Trophoblast cell (in vitro differentiated cells and primary cell): ENCODE measurements at regions not wholly inside any gene's neighbourhood (a gene's known extent, or its start where the extent isn't known, plus 50 kb on each side); places are given as distances from the start of the nearest gene placed in this dataset.

Source experiments
- DNase-seq, 2 donors: peaks; one replicate each; pipeline ENCODE4 v3.0.0-alpha.2; 2016
- H2AFZ ChIP-seq: 2 replicates; pipeline ENCODE4 v1.6.1; 2013; ENCODE audit warnings: low read length, moderate library complexity, mild to moderate bottlenecking; ENCODE audit not compliant: insufficient read depth, poor library complexity
- H2AK5ac ChIP-seq: 2 replicates; pipeline ENCODE4 v1.6.1; 2013; ENCODE audit warnings: mild to moderate bottlenecking, low read length
- H2BK120ac ChIP-seq: 2 replicates; pipeline ENCODE4 v1.6.1; 2013; ENCODE audit warnings: low read length, mild to moderate bottlenecking, moderate library complexity; ENCODE audit not compliant: insufficient read depth, poor library complexity
- H2BK12ac ChIP-seq: 2 replicates; pipeline ENCODE4 v1.6.1; 2013; ENCODE audit warnings: mild to moderate bottlenecking, low read length, moderate library complexity
- H2BK5ac ChIP-seq: 2 replicates; pipeline ENCODE4 v1.6.1; 2013; ENCODE audit warnings: low read length, low read depth, moderate library complexity, mild to moderate bottlenecking; ENCODE audit not compliant: poor library complexity
- H3K14ac ChIP-seq: 2 replicates; pipeline ENCODE4 v1.6.1; 2013; ENCODE audit warnings: mild to moderate bottlenecking, low read length
- H3K18ac ChIP-seq: 2 replicates; pipeline ENCODE4 v1.6.1; 2013; ENCODE audit warnings: mild to moderate bottlenecking, low read length
- H3K23ac ChIP-seq: 2 replicates; pipeline ENCODE4 v1.6.1; 2013; ENCODE audit warnings: low read length
- H3K27ac ChIP-seq: 2 replicates; pipeline ENCODE4 v1.5.1; 2013; ENCODE audit warnings: low read depth, mild to moderate bottlenecking, inconsistent platforms, low read length, moderate library complexity
- H3K27me3 ChIP-seq: 2 replicates; pipeline ENCODE4 v1.6.1; 2013; ENCODE audit warnings: inconsistent platforms, mild to moderate bottlenecking, low read length, moderate library complexity; ENCODE audit not compliant: insufficient read depth
- H3K36me3 ChIP-seq, 2 experiments: 1 replicate in 1 of 2; 2 replicates in 1 of 2; pipeline ENCODE4 v1.6.1; 2013; ENCODE audit warnings: low read length in 2 of 2, mild to moderate bottlenecking in 2 of 2, moderate library complexity in 1 of 2; ENCODE audit not compliant: insufficient read depth in 2 of 2, control insufficient read depth in 1 of 2
- H3K4ac ChIP-seq: 2 replicates; pipeline ENCODE4 v1.6.1; 2013; ENCODE audit warnings: low read depth, mild to moderate bottlenecking, low read length, moderate library complexity
- H3K4me1 ChIP-seq, 2 experiments: 1 replicate in 1 of 2; 2 replicates in 1 of 2; pipeline ENCODE4 v1.6.1; 2013; ENCODE audit warnings: low read length in 2 of 2, mild to moderate bottlenecking in 2 of 2, moderate library complexity in 1 of 2; ENCODE audit not compliant: insufficient read depth in 2 of 2, control insufficient read depth in 1 of 2
- H3K4me2 ChIP-seq: 2 replicates; pipeline ENCODE4 v1.6.1; 2013; ENCODE audit warnings: inconsistent platforms, mild to moderate bottlenecking, low read length, moderate library complexity
- H3K4me3 ChIP-seq: 2 replicates; pipeline ENCODE4 v1.5.1; 2013; ENCODE audit warnings: mild to moderate bottlenecking, low read depth, low read length, inconsistent platforms
- H3K79me1 ChIP-seq: one replicate; pipeline ENCODE4 v1.6.1; 2013; ENCODE audit warnings: low read length
- H3K79me2 ChIP-seq: 2 replicates; pipeline ENCODE4 v1.6.1; 2013; ENCODE audit warnings: low read length, mild to moderate bottlenecking; ENCODE audit not compliant: control insufficient read depth, insufficient read depth, poor library complexity
- H3K9ac ChIP-seq: 2 replicates; pipeline ENCODE4 v1.6.1; 2013; ENCODE audit warnings: mild to moderate bottlenecking, low read length
- H3K9me3 ChIP-seq: 2 replicates; pipeline ENCODE4 v1.6.1; 2013; ENCODE audit warnings: low read depth, mild to moderate bottlenecking, control low read depth, inconsistent platforms, low read length; ENCODE audit not compliant: insufficient read depth
- H4K12ac ChIP-seq: 2 replicates; pipeline ENCODE4 v1.6.1; 2013; ENCODE audit warnings: low read depth, mild to moderate bottlenecking, low read length, moderate library complexity
- H4K8ac ChIP-seq: 2 replicates; pipeline ENCODE4 v1.6.1; 2013; ENCODE audit warnings: low read depth, mild to moderate bottlenecking, low read length, moderate library complexity
- H4K91ac ChIP-seq: one replicate; pipeline ENCODE4 v1.6.1; 2013; ENCODE audit warnings: low read depth, mild to moderate bottlenecking, low read length, moderate library complexity
- WGBS: extraction: QIAGEN DNeasy Blood & Tissue Kit; methylation state at CpG from one replicate; pipeline ENCODE4 v1.1.7; 2013; ENCODE audit warnings: missing lambda C conversion rate; ENCODE audit not compliant: insufficient read length, insufficient coverage; ENCODE audit errors: extremely low coverage; 5-methylcytosine and 5-hydroxymethylcytosine counted together

GRCh38 chr2:167608487-167608886 lies 638.9 kb downstream of the STK39 start:
- Histone ChIP-seq H3K14ac (no peak overlapping the region), H3K18ac (no peak overlapping the region), H3K79me2 (no peaks in the 10 kb centered on the region), H3K27ac (no peak overlapping the region), H3K23ac (no peak overlapping the region), H3K36me3 (no peaks in the 10 kb centered on the region), H4K12ac (no peak overlapping the region), H3K9ac (no peak overlapping the region), H3K4ac (no peak overlapping the region), H3K4me2 (no peak overlapping the region), H3K27me3 (no peaks in the 10 kb centered on the region), H3K4me1 (no peaks in the 10 kb centered on the region), H3K4me3 (no peak overlapping the region), H2AK5ac (no peak overlapping the region), H2BK12ac (no peak overlapping the region), H3K79me1 (no peaks in the 10 kb centered on the region), H2BK5ac (no peak overlapping the region), H4K91ac (no peak overlapping the region), H2BK120ac (no peak overlapping the region), H2AFZ (no peak overlapping the region), H3K9me3 (no peaks in the 10 kb centered on the region), H4K8ac (no peak overlapping the region)
- DNase-seq = no peak

GRCh38 chr2:167607731-167608130 lies 639.7 kb downstream of the STK39 start:
- H3K27me3 ChIP-seq = no peaks in the 10 kb centered on the region
- H3K27ac ChIP-seq = no peak overlapping the region
- H3K9me3 ChIP-seq = no peaks in the 10 kb centered on the region
- H3K79me2 ChIP-seq = no peaks in the 10 kb centered on the region
- DNase-seq = no peak
- no CpG with 5 or more reads among the region's 3 CpGs for WGBS
- no peak overlapping the region for H3K4me2 ChIP-seq
- H3K18ac ChIP-seq = no peak overlapping the region
- no peaks in the 10 kb centered on the region for H3K36me3 ChIP-seq
- no peak overlapping the region for H4K8ac ChIP-seq
- no peaks in the 10 kb centered on the region for H3K4me1 ChIP-seq
- H2BK12ac ChIP-seq = no peak overlapping the region
- no peak overlapping the region for H2BK5ac ChIP-seq
- H4K91ac ChIP-seq = no peak overlapping the region
- no peak overlapping the region for H3K4ac ChIP-seq
- H3K9ac ChIP-seq = no peak overlapping the region
- H3K4me3 ChIP-seq = no peak overlapping the region
- H2BK120ac ChIP-seq = no peak overlapping the region
- no peak overlapping the region for H2AFZ ChIP-seq
- H3K23ac ChIP-seq = no peak overlapping the region
- H2AK5ac ChIP-seq = no peak overlapping the region
- no peak overlapping the region for H3K14ac ChIP-seq
- no peak overlapping the region for H4K12ac ChIP-seq
- H3K79me1 ChIP-seq = no peaks in the 10 kb centered on the region

GRCh38 chr2:167607211-167607610 lies 640.2 kb downstream of the STK39 start:
- Histone ChIP-seq H3K9ac (no peak overlapping the region), H2AFZ (no peak overlapping the region), H2BK5ac (no peak overlapping the region), H3K27ac (no peak overlapping the region), H3K79me1 (no peaks in the 10 kb centered on the region), H3K4me1 (no peaks in the 10 kb centered on the region), H4K8ac (no peak overlapping the region), H3K4me3 (no peak overlapping the region), H3K14ac (no peak overlapping the region), H3K23ac (no peak overlapping the region), H2AK5ac (no peak overlapping the region), H4K12ac (no peak overlapping the region), H3K18ac (no peak overlapping the region), H3K4me2 (no peak overlapping the region), H3K79me2 (no peaks in the 10 kb centered on the region), H3K27me3 (no peaks in the 10 kb centered on the region), H3K9me3 (no peaks in the 10 kb centered on the region), H4K91ac (no peak overlapping the region), H2BK12ac (no peak overlapping the region), H3K36me3 (no peaks in the 10 kb centered on the region), H3K4ac (no peak overlapping the region), H2BK120ac (no peak overlapping the region)
- no CpG with 5 or more reads among the region's 8 CpGs for WGBS
- DNase-seq = peak in 1 of 2 donors; percentile 17

GRCh38 chr2:167602122-167602521 lies 645.3 kb downstream of the STK39 start:
- Histone ChIP-seq H3K18ac (no peak overlapping the region), H2AFZ (no peak overlapping the region), H4K8ac (no peak overlapping the region), H3K79me1 (no peaks in the 10 kb centered on the region), H2BK5ac (no peak overlapping the region), H3K36me3 (no peaks in the 10 kb centered on the region), H3K9me3 (no peaks in the 10 kb centered on the region), H3K27ac (no peak overlapping the region), H3K4me2 (no peak overlapping the region), H4K12ac (no peak overlapping the region), H3K4me3 (no peak overlapping the region), H3K4ac (no peak overlapping the region), H3K23ac (no peak overlapping the region), H3K27me3 (no peaks in the 10 kb centered on the region), H2BK12ac (no peak overlapping the region), H3K79me2 (no peaks in the 10 kb centered on the region), H2BK120ac (no peak overlapping the region), H2AK5ac (no peak overlapping the region), H3K9ac (no peak overlapping the region), H3K4me1 (no peaks in the 10 kb centered on the region), H3K14ac (no peak overlapping the region), H4K91ac (no peak overlapping the region)
- no CpG with 5 or more reads among the region's 1 CpG for WGBS
- no peak for DNase-seq
